ENCODE measurements at regions not wholly inside any gene's neighbourhood (a gene's known extent, or its start where the extent isn't known, plus 50 kb on each side); places are given as distances from the start of the nearest gene placed in this dataset.

- TF ChIP-seq CTCF (IDR thresholded peaks at IDR 0.05; ENCODE audit: low read depth, low read length), result no peak
- TF ChIP-seq EZH2phosphoT487 (IDR thresholded peaks at IDR 0.05; ENCODE audit: low read depth), result no peak
Observed at GRCh38 chr4:80143307-80143679, 54.0 kb upstream of the PRDM8 start.
